ENCODE measurements at regions not wholly inside any gene's neighbourhood (a gene's known extent, or its start where the extent isn't known, plus 50 kb on each side); places are given as distances from the start of the nearest gene placed in this dataset.

GRCh38 chr2:7988440-7988839 lies 693.4 kb upstream of the ID2 start:
- ATAC-seq: no peak

DNA sequence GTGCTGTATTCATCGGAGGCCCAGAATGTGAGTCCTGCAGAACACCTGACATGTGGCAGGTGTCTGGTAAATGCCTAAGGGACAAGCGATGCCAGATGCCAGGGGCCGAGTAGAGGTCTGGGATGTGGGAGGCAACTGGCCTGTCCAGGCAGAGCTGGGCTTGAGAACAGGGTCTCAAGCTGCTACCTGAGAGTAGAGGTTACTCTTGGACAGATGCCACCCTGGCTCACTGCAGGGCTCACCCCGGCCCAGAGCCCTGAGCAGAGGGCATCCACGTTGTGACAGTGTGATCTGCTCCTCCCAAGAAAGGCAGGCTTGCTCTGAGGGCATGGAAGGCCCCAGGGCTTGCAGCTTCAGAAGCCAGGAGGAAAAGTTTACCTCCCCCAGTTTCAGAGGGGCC lies 692.0 kb upstream of the ID2 start:
- ATAC-seq: no peak

DNA sequence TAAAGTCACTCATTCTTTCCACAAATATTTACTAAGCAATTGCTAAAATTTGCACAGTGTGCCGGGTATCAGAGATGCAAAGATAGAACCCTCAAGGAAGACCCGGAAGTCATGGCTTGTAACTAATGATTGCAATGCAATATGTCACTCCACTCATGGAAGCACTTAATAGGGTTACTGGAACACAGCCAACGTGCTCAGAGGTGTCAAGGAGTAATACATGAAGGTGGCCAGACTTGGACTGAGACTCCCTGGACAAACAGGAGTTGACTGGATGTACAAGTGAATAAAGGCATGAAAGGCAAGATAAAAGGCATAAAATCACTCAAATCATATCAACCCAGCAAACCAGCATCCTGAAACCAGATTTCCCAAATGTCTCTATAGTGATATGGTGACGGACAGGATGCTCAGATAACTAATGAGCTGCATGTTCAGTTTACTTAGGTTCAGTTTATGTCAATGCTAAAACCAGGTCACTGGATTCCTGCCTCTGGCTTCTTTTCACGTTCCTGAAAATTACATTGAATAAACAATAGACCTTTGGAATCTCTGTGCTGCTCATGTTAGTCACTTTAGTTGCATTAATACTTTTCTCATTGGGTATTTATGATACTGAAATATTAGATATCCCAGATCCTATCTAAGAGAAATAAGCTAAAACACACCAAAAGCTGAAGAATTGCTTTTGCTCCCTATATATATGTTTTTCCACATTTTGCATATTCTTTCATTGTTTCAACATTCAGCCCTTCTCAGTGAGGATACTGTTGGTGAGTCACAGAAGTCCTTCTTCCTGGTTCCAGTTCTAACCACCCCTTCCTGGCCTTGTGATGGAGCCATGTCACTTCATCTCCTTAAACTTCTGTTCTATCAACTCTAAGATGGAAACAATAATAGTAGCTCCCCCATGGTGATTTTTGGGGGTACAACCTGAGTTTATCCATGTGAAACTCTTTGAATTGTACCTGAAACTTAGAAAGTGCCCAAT lies 688.9 kb upstream of the ID2 start:
- ATAC-seq: no peak

DNA sequence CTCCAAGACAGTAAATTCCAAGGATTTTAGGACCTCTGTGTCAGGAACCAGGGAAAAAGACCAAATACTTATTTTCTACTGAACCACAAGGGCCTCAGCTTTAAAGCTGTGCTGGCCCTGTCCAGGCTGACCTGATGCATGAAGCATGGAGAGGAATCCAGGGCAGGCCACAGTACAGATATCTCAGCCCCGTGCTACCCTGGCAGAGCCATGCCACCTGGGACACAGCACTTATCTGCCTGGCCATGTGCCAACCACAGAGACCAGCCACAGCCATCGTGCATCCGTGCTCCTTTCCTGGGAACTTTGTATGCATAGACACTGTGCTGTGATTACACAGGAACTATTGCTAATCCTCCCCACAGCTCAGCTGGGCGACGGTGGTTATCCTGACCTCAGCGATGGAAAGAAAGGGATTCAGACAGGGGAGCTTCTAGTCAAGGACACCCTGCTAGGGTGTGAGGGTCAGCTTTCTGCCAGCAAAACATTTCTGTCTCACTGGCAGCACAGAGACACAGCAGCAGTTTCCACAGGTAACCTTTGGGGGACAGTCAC lies 687.4 kb upstream of the ID2 start:
- ATAC-seq: no peak

DNA sequence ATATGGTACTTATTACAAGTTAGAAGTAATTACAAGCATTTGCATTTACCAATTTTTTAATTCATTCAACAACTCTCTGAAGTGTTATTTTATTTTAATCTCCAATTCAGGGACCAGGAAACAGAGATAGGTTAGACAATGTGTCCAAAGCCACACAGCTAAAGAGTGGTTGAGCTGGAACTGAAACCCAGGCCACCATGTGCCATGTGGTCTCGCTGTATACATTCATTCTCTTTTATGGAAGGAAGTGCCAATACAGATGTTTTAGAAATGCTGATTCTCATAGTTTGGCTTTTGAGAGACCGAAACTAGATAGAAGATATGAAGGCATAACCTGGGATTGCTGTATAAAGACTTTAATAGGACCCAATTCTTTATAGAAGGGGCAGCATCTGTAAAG lies 684.6 kb upstream of the ID2 start:
- no peak for ATAC-seq

DNA sequence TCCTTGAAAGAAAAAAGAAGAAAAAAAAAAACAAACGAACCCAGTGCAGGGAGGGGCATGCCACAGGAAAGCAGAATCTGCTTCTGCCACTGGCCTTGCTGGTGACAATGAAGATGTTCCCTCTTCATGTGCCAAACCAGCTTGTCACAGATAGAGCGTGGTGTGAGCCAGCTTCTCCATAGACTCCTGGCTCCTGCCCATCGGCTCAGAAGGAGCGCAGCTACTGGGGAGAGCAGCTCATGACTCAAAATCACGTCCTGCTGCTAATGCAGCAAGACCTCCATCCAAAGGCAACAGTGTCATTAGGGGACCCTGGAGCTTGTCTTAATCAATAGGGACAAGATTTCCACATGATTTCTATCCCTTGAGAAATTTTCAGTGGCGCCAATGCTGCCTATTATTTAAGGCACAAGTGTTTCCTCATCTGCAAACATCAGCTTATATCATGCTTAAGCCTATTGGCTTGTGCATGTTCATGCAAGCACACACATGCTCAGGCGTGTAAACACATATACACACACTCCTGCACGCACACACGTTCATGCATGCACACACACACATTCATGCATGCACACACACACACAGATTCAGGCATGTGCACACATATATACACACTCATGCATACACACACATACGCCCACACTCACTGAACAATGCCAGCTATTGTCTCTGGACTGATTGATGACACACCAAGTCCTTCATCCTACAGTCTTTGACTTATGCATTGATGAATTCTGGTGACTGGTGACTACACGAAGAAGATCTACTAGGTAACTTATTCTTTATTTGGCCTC lies 682.0 kb upstream of the ID2 start:
- no peak for ATAC-seq

GRCh38 chr2:8000870-8001269 lies 681.0 kb upstream of the ID2 start:
- ATAC-seq: no peak

GRCh38 chr2:8002765-8003393 lies 679.0 kb upstream of the ID2 start:
- no peak for ATAC-seq

DNA sequence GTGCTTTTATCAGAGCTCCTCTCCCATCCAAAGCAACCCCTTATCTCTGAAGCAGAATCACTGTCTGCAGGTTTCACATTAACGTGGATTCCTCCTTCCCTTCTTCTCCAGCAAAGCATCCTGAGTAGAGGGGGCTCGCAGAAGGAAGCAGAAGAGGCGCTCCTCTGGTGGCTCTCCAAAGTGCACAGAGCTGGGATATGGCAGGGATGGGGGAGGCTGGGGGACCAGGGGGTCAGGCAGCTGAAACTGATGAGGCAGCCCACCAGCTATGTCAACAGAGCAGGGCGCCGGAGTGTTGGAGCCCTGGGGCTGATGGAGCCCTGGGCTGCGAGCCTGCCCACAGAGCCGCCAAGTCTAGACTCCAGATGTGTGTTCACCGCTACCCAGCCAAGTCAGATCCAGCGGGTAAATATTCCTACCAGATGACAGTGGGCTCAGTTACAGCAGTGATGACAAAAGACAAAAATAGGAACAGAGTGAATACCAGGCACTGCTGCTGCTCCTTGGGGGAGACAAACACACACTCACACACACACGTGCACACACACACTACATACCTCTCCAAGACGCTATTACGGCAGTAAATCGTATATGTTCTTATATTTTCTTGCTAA lies 678.3 kb upstream of the ID2 start:
- no peak for ATAC-seq

GRCh38 chr2:8004250-8004681 lies 677.6 kb upstream of the ID2 start:
- ATAC-seq: no peak

DNA sequence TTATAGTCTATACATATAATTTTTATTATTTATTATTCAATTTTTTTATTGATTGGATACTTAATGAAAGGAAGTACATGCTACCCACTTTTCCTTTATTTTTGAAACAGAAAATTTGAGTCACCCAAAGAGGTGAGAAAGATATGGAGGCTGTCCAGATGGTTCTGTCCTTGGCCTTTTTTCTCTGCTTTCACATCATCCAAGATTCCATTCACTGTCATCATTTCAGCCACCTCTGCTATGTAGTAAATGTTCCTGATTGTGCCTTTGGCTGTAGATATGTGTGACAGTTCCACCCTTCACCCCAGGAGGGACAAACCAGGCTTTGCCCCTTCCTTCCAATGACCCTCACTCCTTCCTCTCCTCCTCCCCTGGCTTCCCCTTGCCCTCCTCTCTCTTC lies 675.7 kb upstream of the ID2 start:
- ATAC-seq: no peak

GRCh38 chr2:8006626-8007025 lies 675.2 kb upstream of the ID2 start:
- no peak for ATAC-seq

GRCh38 chr2:8009010-8009597 lies 672.8 kb upstream of the ID2 start:
- ATAC-seq: no peak

DNA sequence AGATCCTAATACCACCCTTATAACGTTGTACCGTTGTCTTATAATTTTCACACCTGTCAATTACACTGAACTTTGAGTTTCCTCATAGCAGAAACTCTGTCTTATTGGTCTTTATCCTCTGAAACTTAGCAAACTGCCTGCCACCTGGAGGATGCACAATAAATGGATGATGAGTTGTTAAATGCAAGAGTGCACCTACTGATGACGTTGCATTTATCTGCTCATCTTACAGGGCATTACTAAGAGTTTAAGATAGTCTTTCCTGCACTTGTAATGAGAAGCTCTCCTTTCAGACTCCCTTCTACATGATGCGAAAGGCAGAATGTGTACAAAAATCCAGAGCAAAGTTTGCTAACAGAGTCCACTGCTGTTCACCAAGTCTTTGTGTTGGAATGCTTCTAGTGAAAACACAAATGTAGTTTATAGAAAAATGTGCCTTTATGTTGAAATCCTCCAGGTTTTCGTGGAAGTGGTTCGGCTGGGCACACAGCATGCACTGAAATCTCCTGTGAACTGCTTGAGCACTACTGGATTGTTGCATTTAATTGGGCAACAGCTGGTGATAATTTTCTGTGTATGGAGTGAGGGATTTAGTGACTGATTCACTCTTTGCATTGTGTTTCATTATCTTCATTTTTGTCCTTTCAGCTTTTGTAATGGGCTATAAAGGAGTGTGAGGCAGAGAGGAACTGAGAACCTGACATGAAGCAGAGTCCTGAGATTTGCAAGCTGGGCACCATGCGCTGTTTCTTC lies 665.8 kb upstream of the ID2 start:
- no peak for ATAC-seq

DNA sequence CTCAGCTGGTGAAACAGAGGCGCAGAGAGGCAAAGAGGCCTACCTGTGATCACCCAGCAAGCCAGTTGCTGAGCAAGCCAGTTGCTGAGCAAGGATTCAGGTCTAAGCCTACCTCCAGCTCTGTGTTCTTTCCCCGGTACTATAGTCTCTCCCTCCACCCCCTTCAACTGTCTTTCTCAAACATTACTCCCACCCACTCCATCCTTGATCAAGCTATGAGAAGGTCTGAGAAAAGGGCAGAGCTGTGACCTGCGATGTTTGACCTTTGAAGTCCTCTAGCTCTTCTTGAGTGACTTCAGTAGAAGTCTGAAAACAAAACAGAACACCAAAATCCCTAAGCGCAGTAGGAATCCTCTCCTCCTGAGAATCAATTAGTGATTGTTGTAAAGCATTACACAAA lies 665.2 kb upstream of the ID2 start:
- no peak for ATAC-seq

- ATAC-seq: no peak
Observed at GRCh38 chr2:8018956-8019355, 662.9 kb upstream of the ID2 start.

GRCh38 chr2:8019934-8020333 lies 661.9 kb upstream of the ID2 start:
- no peak for ATAC-seq

- ATAC-seq: no peak
Observed at GRCh38 chr2:8021921-8022320, 659.9 kb upstream of the ID2 start.

DNA sequence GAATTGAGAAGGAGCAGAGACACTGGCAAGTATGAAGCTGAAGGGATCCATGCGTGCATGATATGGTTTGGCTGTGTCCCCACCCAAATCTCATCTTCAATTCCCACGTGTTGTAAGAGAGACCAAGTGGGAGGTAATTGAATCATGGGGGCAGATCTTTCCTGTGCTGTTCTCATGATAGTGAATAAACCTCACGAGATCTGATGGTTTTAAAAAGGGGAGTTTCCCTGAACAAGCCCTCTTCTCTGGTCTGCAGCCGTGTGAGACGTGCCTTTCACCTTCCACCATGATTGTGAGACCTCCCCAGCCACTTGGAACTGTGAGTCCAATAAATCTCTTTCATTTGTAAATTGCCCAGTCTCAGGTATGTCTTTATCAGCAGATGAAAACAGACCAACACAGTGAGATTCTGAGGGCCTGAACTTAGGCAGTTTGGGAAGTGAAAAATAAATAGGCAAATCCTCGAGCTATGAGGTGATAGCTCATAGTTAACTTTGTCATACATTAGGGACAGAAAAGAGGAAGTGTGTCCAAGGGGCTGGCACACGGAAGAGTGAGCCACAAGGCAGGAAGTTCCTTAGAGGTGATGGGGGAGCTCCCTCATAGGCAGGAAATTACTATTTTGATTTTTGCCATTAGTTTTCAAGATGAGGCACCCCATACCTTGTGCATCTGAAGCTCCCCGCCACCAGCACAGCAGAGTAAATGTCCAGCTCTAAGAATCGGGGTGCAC lies 658.8 kb upstream of the ID2 start:
- ATAC-seq: no peak

DNA sequence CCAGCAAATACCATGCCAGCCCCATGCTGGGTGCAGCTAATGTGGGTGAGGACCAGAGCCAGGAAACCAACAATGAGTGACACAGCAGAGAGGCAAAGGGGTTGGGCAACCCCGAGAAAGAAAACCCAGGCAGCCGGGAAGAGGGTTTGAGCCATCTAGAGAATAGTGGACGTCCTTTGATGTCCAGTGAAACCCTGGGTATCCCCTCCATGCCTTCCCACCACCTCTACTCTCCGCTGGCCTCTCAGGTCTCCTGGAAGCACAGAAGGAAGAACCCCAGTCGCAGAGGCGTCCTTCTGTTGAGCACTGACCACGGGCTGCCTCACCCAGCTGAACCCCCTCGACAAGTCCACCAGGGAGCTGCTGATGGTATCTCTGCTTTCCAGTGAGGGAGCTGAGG lies 657.4 kb upstream of the ID2 start:
- ATAC-seq: no peak

GRCh38 chr2:8026381-8026780 lies 655.5 kb upstream of the ID2 start:
- no peak for ATAC-seq
